Panc1 (cell line): ENCODE measurements at regions not wholly inside any gene's neighbourhood (a gene's known extent, or its start where the extent isn't known, plus 50 kb on each side); places are given as distances from the start of the nearest gene placed in this dataset.
A peak's percentile ranks its signal among the peaks of the same experiment; 100 is the strongest.

Experiments used
- ATAC-seq: fragments of 200-7000 bp; cut with Tn5 transposase; 2 replicates; pipeline ENCODE4 v1.9.1; 2020; ENCODE audit warnings: mild to moderate bottlenecking, moderate library complexity
- BruUV-seq: library from RNA; stranded (reverse); fragments of 400-500 nt; replicated peaks from 2 replicates; lab custom pipeline; 2021; lab: Mats Ljungman, UMichigan
- CTCF ChIA-PET: fragments of 300-600 bp; sonication (Branson Sonifier 250); formaldehyde crosslinking; loops from one replicate; lab custom pipeline; 2022; ENCODE audit warnings: antibody characterized with exemption; lab: Charles Lee
- POLR2A ChIA-PET: fragments of 300-600 bp; sonication (Branson Sonifier 250); formaldehyde crosslinking; loops from one replicate; lab custom pipeline; 2022; ENCODE audit warnings: antibody characterized with exemption; lab: Charles Lee
- DNase-seq: peaks from one replicate; pipeline ENCODE4 v3.0.0-alpha.2; 2010; ENCODE audit warnings: low read depth, low spot score
- H3K27ac ChIP-seq: 2 replicates; pipeline ENCODE4 v1.5.1; 2011; ENCODE audit warnings: mild to moderate bottlenecking, low read length, inconsistent platforms
- H3K27me3 ChIP-seq: fragments of 200-500 bp; sonication (Bioruptor generic); 2 replicates; pipeline ENCODE4 v1.6.0; 2014; ENCODE audit warnings: low read length, inconsistent platforms; ENCODE audit not compliant: control insufficient read depth, insufficient read depth
- H3K36me3 ChIP-seq: fragments of 200-500 bp; sonication (Bioruptor generic); 2 replicates; pipeline ENCODE4 v1.5.1; 2014; ENCODE audit warnings: inconsistent platforms, mild to moderate bottlenecking, low read length, moderate library complexity; ENCODE audit not compliant: control insufficient read depth, insufficient read depth
- H3K4me1 ChIP-seq: 2 replicates; pipeline ENCODE4 v1.5.1; 2011; ENCODE audit warnings: inconsistent platforms, mild to moderate bottlenecking, low read length, moderate library complexity; ENCODE audit not compliant: control insufficient read depth, insufficient read depth
- H3K4me3 ChIP-seq, 2 experiments: 2 replicates each; pipeline ENCODE4 v1.5.1; 2011 to 2012; ENCODE audit warnings: low read depth in 2 of 2, low read length in 2 of 2, mild to moderate bottlenecking in 2 of 2, inconsistent platforms in 1 of 2, moderate library complexity in 1 of 2
- H3K9me3 ChIP-seq: fragments of 200-500 bp; sonication (Bioruptor generic); 2 replicates; pipeline ENCODE4 v1.5.1; 2014; ENCODE audit warnings: low read depth, mild to moderate bottlenecking, inconsistent platforms, low read length, moderate library complexity; ENCODE audit not compliant: control insufficient read depth, insufficient read depth
- CTCF ChIP-seq: fragments of 450-650 bp; IDR thresholded peaks from 2 replicates; pipeline ENCODE4 v1.5.1; 2017; ENCODE audit warnings: mild to moderate bottlenecking
- POLR2AphosphoS5 ChIP-seq: IDR thresholded peaks from 2 replicates; pipeline ENCODE4 v1.6.1; 2012; ENCODE audit warnings: mild to moderate bottlenecking, low read depth, low read length, moderate library complexity
- REST ChIP-seq, 2 experiments: IDR thresholded peaks; 2 replicates each; pipeline ENCODE4 v1.6.1; 2011 to 2012; ENCODE audit warnings: low read depth in 2 of 2, control low read depth in 1 of 2, low read length in 1 of 2, mild to moderate bottlenecking in 1 of 2, moderate library complexity in 1 of 2; ENCODE audit not compliant: insufficient read depth in 1 of 2
- SIN3A ChIP-seq: IDR thresholded peaks from 2 replicates; pipeline ENCODE4 v1.6.1; 2012; ENCODE audit warnings: low read depth, mild to moderate bottlenecking, low read length, moderate library complexity, borderline replicate concordance; ENCODE audit not compliant: insufficient read depth
- TCF7L2 ChIP-seq: IDR thresholded peaks from 2 replicates; pipeline ENCODE4 v1.6.1; 2011; ENCODE audit warnings: mild to moderate bottlenecking, low read depth, low read length, inconsistent platforms
- in situ Hi-C: cut with HindIII; loops from 2 replicates; pipeline ENCODE4 v1.10.0; 2016; ENCODE audit warnings: low sequenced_read_pairs, low pct_unique_long_range_greater_than_20kb
- intact Hi-C: fragments of 100-400 bp; cut with micrococcal nuclease; formaldehyde crosslinking; loops from one replicate; pipeline ENCODE4 v1.10.0; 2022; ENCODE audit not compliant: unreplicated experiment

GRCh38 chr14:97408937-97409815 lies 612.0 kb downstream of the VRK1 start:
- ChIA-PET POLR2A (no interaction called here), CTCF (no interaction called here)
- no TSS peak for BruUV-seq
- no peak overlapping the region for H3K4me3 ChIP-seq
- in situ Hi-C loops, result no loop called here
- no peak overlapping the region for H3K27ac ChIP-seq
- no peaks in the 10 kb centered on the region for H3K27me3 ChIP-seq
- intact Hi-C loops, result no loop called here
- no peaks in the 10 kb centered on the region for H3K4me1 ChIP-seq
- TF ChIP-seq CTCF (no peak), TCF7L2 (no peak), SIN3A (no peak), POLR2AphosphoS5 (no peak), REST (IDR thresholded peaks at IDR 0.05; ENCODE audit: insufficient read depth in 1 of 2, low read depth in 2 of 2, low read length in 1 of 2) (no peak)
- no peaks in the 10 kb centered on the region for H3K9me3 ChIP-seq
- no peak for DNase-seq
- ATAC-seq, result no peak
- H3K36me3 ChIP-seq, result no peaks in the 10 kb centered on the region

GRCh38 chr14:97410667-97411620 lies 613.8 kb downstream of the VRK1 start:
- in situ Hi-C loops, result no loop called here
- Histone ChIP-seq H3K36me3 (no peaks in the 10 kb centered on the region), H3K9me3 (no peaks in the 10 kb centered on the region), H3K27ac (no peak overlapping the region), H3K4me1 (no peaks in the 10 kb centered on the region), H3K4me3 (no peak overlapping the region), H3K27me3 (no peaks in the 10 kb centered on the region)
- BruUV-seq, result no TSS peak
- TF ChIP-seq CTCF, result peak; percentile 17
- TF ChIP-seq TCF7L2, result no peak
- no peak for TF ChIP-seq POLR2AphosphoS5
- no peak for TF ChIP-seq SIN3A
- no peak for DNase-seq
- POLR2A ChIA-PET, result no interaction called here
- no peak for ATAC-seq
- CTCF ChIA-PET, result no interaction called here
- intact Hi-C loops, result no loop called here
